ENCODE measurements at regions not wholly inside any gene's neighbourhood (a gene's known extent, or its start where the extent isn't known, plus 50 kb on each side); places are given as distances from the start of the nearest gene placed in this dataset.

- DNase-seq (ENCODE audit: low read depth): no peak
Observed at GRCh38 chr5:61622156-61622555, 290.1 kb downstream of the ZSWIM6 start.

- no peak for DNase-seq (ENCODE audit: low read depth)
Observed at GRCh38 chr5:61623401-61624069, 291.5 kb downstream of the ZSWIM6 start.

GRCh38 chr5:61624553-61625136 is 292.6 kb downstream of the ZSWIM6 start:
- no peak for DNase-seq (ENCODE audit: low read depth)

- no peak for DNase-seq (ENCODE audit: low read depth)
Observed at GRCh38 chr5:61625137-61625561, 293.1 kb downstream of the ZSWIM6 start.

- peak; percentile 8 for DNase-seq (ENCODE audit: low read depth)
Observed at GRCh38 chr5:61625681-61626621, 293.9 kb downstream of the ZSWIM6 start.

- DNase-seq (ENCODE audit: low read depth): no peak
Observed at GRCh38 chr5:61626639-61627282, 294.7 kb downstream of the ZSWIM6 start.

GRCh38 chr5:61627531-61627930 is 295.5 kb downstream of the ZSWIM6 start:
- no peak for DNase-seq (ENCODE audit: low read depth)

- DNase-seq (ENCODE audit: low read depth): no peak
Observed at GRCh38 chr5:61630908-61631307, 298.9 kb downstream of the ZSWIM6 start.

GRCh38 chr5:61631438-61631941 is 299.4 kb downstream of the ZSWIM6 start:
- DNase-seq (ENCODE audit: low read depth): no peak

- no peak for DNase-seq (ENCODE audit: low read depth)
Observed at GRCh38 chr5:61632064-61632463, 300.0 kb downstream of the ZSWIM6 start.

GRCh38 chr5:61635271-61635670 is 303.2 kb downstream of the ZSWIM6 start:
- DNase-seq (ENCODE audit: low read depth): no peak

- DNase-seq (ENCODE audit: low read depth): no peak
Observed at GRCh38 chr5:61637566-61637965, 305.5 kb downstream of the ZSWIM6 start.

- no peak for DNase-seq (ENCODE audit: low read depth)
Observed at GRCh38 chr5:61638476-61638875, 306.4 kb downstream of the ZSWIM6 start.

GRCh38 chr5:61640179-61641021 is 308.3 kb downstream of the ZSWIM6 start:
- no peak for DNase-seq (ENCODE audit: low read depth)

GRCh38 chr5:61641748-61642565 is 309.9 kb downstream of the ZSWIM6 start:
- no peak for DNase-seq (ENCODE audit: low read depth)

- no peak for DNase-seq (ENCODE audit: low read depth)
Observed at GRCh38 chr5:61647672-61648071, 315.6 kb downstream of the ZSWIM6 start.

- DNase-seq (ENCODE audit: low read depth): no peak
Observed at GRCh38 chr5:61649231-61649630, 317.2 kb downstream of the ZSWIM6 start.

- DNase-seq (ENCODE audit: low read depth): no peak
Observed at GRCh38 chr5:61649971-61650370, 317.9 kb downstream of the ZSWIM6 start.

GRCh38 chr5:61650661-61651060 is 318.6 kb downstream of the ZSWIM6 start:
- no peak for DNase-seq (ENCODE audit: low read depth)

GRCh38 chr5:61651195-61651594 is 319.1 kb downstream of the ZSWIM6 start:
- no peak for DNase-seq (ENCODE audit: low read depth)

Measured in stimulated activated CD8-positive, alpha-beta memory T cell treated with anti-CD3 and anti-CD28 coated beads, Interleukin-12 subunit alpha, Interleukin-12 subunit beta, amount 100 ng/mL, for 4 hours (primary cell).